ENCODE measurements at regions not wholly inside any gene's neighbourhood (a gene's known extent, or its start where the extent isn't known, plus 50 kb on each side); places are given as distances from the start of the nearest gene placed in this dataset.

DNA sequence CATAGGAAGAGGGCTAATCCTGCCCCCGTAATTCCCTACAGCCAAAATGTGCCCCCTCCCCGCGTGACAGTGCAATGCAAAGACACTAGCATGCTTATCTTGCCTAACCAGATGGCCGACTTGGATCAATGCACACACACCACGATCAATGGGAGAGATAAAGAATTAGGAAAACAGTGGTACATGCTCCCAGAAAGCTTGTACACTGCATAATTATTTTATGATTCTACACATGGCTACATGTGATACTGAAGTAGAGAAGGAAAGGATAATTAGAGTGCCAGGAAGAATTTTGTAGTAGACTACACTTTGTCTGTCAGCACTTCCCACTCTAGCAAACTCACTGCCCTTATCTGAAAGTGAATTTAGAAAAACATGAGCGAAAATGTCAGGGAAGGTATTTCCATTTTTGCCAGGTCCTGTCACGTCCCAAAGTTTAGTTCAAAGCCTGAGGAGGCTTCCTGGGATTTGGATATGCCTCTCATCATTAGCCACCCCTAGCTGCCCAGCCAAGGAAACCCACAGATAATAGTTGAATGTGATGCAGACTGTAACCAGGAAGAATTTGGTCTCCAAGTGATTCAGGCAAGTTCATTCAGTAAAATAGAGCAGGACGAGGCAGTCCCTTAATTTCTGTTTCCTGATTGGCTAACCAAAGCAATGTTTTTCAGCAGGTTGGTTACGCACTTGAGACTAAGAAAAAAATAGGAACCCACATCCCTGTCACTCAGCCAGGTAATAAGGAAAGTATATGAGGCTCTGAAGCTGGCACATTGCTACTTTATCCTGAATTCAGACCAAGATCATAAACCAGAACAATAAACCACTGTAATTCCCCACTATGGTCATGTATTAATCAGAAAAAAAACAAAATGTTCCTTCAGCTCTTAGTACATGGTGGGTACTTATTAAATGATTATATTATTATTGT, 199.6 kb upstream of the OTX2 start:
- no peak overlapping the region for H2AFZ ChIP-seq
- DNase-seq (ENCODE audit: low spot score) = no peak
- no peak overlapping the region for H3K4me2 ChIP-seq
- H3K9me3 ChIP-seq (ENCODE audit: low read depth) = peaks cover 7% of the 10 kb centered on the region
- no peak overlapping the region for H3K4me3 ChIP-seq
- no peaks in the 10 kb centered on the region for H4K20me1 ChIP-seq (ENCODE audit: insufficient read depth, poor library complexity, severe bottlenecking)
- 48% methylated on average over 9 of the region's 9 CpGs for WGBS (ENCODE audit: low lambda C conversion rate, missing lambda C conversion rate)
- no peaks in the 10 kb centered on the region for H3K27me3 ChIP-seq
- H3K4me1 ChIP-seq (ENCODE audit: insufficient read depth) = peaks cover 3% of the 10 kb centered on the region
- no peaks in the 10 kb centered on the region for H3K9me2 ChIP-seq (replicated peaks; ENCODE audit: insufficient read depth)
- H3K27ac ChIP-seq = no peak overlapping the region
- H3K79me2 ChIP-seq = no peaks in the 10 kb centered on the region
- H3K36me3 ChIP-seq (replicated peaks; ENCODE audit: insufficient read depth, low read depth) = no peaks in the 10 kb centered on the region
- TF ChIP-seq EZH2 (IDR thresholded peaks at IDR 0.05; ENCODE audit: borderline replicate concordance) (no peak), EZH2phosphoT487 (IDR thresholded peaks at IDR 0.05; ENCODE audit: low read depth, severe bottlenecking, unreplicated experiment) (no peak)
- TF ChIP-seq, protein P1, sequence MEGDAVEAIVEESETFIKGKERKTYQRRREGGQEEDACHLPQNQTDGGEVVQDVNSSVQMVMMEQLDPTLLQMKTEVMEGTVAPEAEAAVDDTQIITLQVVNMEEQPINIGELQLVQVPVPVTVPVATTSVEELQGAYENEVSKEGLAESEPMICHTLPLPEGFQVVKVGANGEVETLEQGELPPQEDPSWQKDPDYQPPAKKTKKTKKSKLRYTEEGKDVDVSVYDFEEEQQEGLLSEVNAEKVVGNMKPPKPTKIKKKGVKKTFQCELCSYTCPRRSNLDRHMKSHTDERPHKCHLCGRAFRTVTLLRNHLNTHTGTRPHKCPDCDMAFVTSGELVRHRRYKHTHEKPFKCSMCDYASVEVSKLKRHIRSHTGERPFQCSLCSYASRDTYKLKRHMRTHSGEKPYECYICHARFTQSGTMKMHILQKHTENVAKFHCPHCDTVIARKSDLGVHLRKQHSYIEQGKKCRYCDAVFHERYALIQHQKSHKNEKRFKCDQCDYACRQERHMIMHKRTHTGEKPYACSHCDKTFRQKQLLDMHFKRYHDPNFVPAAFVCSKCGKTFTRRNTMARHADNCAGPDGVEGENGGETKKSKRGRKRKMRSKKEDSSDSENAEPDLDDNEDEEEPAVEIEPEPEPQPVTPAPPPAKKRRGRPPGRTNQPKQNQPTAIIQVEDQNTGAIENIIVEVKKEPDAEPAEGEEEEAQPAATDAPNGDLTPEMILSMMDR (IDR thresholded peaks at IDR 0.05; ENCODE audit: poor library complexity) = no peak

DNA sequence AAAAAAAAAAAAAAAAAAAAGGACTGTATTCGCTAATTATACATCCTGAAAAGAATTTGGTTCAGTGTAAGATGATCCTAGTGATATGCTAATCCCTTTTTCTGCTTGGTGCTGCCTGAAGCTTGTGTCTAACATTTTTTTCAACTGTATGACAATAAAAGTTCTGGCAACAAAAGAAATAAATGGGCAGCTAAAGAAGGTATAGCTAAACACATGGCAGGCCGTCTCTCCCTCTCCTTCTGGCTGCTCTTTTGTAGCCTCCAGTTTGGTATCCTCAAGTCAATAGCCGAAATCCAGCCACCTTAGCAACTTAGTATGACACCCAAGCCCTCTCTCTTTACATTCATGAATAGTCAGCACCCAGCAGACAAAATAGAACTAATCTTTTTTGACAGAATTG, 198.3 kb upstream of the OTX2 start:
- Histone ChIP-seq H3K27me3 (no peaks in the 10 kb centered on the region), H3K79me2 (no peaks in the 10 kb centered on the region), H2AFZ (no peak overlapping the region), H3K4me2 (no peak overlapping the region), H3K9me3 (ENCODE audit: low read depth) (peaks cover 7% of the 10 kb centered on the region), H3K4me3 (no peak overlapping the region), H4K20me1 (ENCODE audit: insufficient read depth, poor library complexity, severe bottlenecking) (no peaks in the 10 kb centered on the region), H3K36me3 (replicated peaks; ENCODE audit: insufficient read depth, low read depth) (no peaks in the 10 kb centered on the region), H3K9me2 (replicated peaks; ENCODE audit: insufficient read depth) (no peaks in the 10 kb centered on the region), H3K4me1 (ENCODE audit: insufficient read depth) (peaks cover 3% of the 10 kb centered on the region), H3K27ac (no peak overlapping the region)
- DNase-seq (ENCODE audit: low spot score) = no peak
- WGBS (ENCODE audit: low lambda C conversion rate, missing lambda C conversion rate) = 69% methylated on average over 3 of the region's 3 CpGs
- TF ChIP-seq, protein P1 (IDR thresholded peaks at IDR 0.05; ENCODE audit: poor library complexity) = no peak
- TF ChIP-seq EZH2 (IDR thresholded peaks at IDR 0.05; ENCODE audit: borderline replicate concordance) (no peak), EZH2phosphoT487 (IDR thresholded peaks at IDR 0.05; ENCODE audit: low read depth, severe bottlenecking, unreplicated experiment) (no peak)

DNA sequence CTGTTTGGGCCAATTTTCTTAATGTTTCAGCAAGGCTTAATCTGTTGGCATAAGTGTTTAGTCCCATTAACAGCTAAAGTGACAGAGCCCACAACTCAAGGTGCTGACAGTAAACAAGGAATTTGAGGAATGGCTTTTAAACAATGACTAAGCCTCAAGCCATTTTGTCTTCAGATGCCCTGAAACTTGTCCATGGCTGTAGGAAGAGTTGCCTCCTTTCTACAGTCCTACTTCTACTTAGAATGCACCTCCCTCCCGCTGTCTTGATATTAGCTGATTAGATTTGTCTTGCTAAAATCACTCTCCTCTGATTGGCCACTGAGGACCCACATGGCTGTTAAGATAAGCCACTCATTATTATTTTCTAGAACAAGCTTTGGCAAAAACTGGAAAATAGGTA, 188.4 kb upstream of the OTX2 start:
- no peak for DNase-seq (ENCODE audit: low spot score)
- peaks cover 4% of the 10 kb centered on the region for H3K27me3 ChIP-seq
- H4K20me1 ChIP-seq (ENCODE audit: insufficient read depth, poor library complexity, severe bottlenecking) = no peaks in the 10 kb centered on the region
- no peak overlapping the region for H3K4me2 ChIP-seq
- no peaks in the 10 kb centered on the region for H3K9me2 ChIP-seq (replicated peaks; ENCODE audit: insufficient read depth)
- H3K4me3 ChIP-seq = no peak overlapping the region
- H2AFZ ChIP-seq = no peak overlapping the region
- no peaks in the 10 kb centered on the region for H3K4me1 ChIP-seq (ENCODE audit: insufficient read depth)
- TF ChIP-seq, protein P1 (IDR thresholded peaks at IDR 0.05; ENCODE audit: poor library complexity) = no peak
- TF ChIP-seq EZH2phosphoT487 (IDR thresholded peaks at IDR 0.05; ENCODE audit: low read depth, severe bottlenecking, unreplicated experiment) (no peak), EZH2 (IDR thresholded peaks at IDR 0.05; ENCODE audit: borderline replicate concordance) (no peak)
- no peaks in the 10 kb centered on the region for H3K36me3 ChIP-seq (replicated peaks; ENCODE audit: insufficient read depth, low read depth)
- H3K9me3 ChIP-seq (ENCODE audit: low read depth) = no peaks in the 10 kb centered on the region
- no peak overlapping the region for H3K27ac ChIP-seq
- no peaks in the 10 kb centered on the region for H3K79me2 ChIP-seq
- 73% methylated on average over 1 of the region's 1 CpG for WGBS (ENCODE audit: low lambda C conversion rate, missing lambda C conversion rate)

Data from hepatocyte (in vitro differentiated cells).